ENCODE measurements at regions not wholly inside any gene's neighbourhood (a gene's known extent, or its start where the extent isn't known, plus 50 kb on each side); places are given as distances from the start of the nearest gene placed in this dataset.

GRCh38 chr5:92435781-92436180 is 1052.7 kb upstream of the ARRDC3 start:
- DNase-seq: no peak

GRCh38 chr5:92429646-92430045 is 1046.5 kb upstream of the ARRDC3 start:
- DNase-seq: no peak

GRCh38 chr5:92428415-92428814 is 1045.3 kb upstream of the ARRDC3 start:
- no peak for DNase-seq

GRCh38 chr5:92424785-92425426 is 1041.8 kb upstream of the ARRDC3 start:
- DNase-seq: no peak

GRCh38 chr5:92421942-92422341 is 1038.8 kb upstream of the ARRDC3 start:
- DNase-seq: no peak

- DNase-seq: no peak
These were observed 1038.1 kb upstream of the ARRDC3 start for GRCh38 chr5:92421196-92421595.

- no peak for DNase-seq
These were observed 1036.1 kb upstream of the ARRDC3 start for GRCh38 chr5:92419261-92419660.

GRCh38 chr5:92418341-92418740 is 1035.2 kb upstream of the ARRDC3 start:
- DNase-seq: no peak

GRCh38 chr5:92409134-92409533 is 1026.0 kb upstream of the ARRDC3 start:
- no peak for DNase-seq

GRCh38 chr5:92402956-92403702 is 1020.0 kb upstream of the ARRDC3 start:
- DNase-seq: no peak

GRCh38 chr5:92402045-92402444 is 1018.9 kb upstream of the ARRDC3 start:
- no peak for DNase-seq

- DNase-seq: no peak
These were observed 1018.4 kb upstream of the ARRDC3 start for GRCh38 chr5:92401492-92401891.

- no peak for DNase-seq
These were observed 1011.8 kb upstream of the ARRDC3 start for GRCh38 chr5:92394936-92395335.

GRCh38 chr5:92390657-92391056 is 1007.5 kb upstream of the ARRDC3 start:
- no peak for DNase-seq

- no peak for DNase-seq
These were observed 997.1 kb upstream of the ARRDC3 start for GRCh38 chr5:92380069-92380770.

GRCh38 chr5:92378966-92379611 is 996.0 kb upstream of the ARRDC3 start:
- no peak for DNase-seq

GRCh38 chr5:92374859-92375258 is 991.7 kb upstream of the ARRDC3 start:
- no peak for DNase-seq

- no peak for DNase-seq
These were observed 989.6 kb upstream of the ARRDC3 start for GRCh38 chr5:92372766-92373165.

GRCh38 chr5:92371889-92372235 is 988.7 kb upstream of the ARRDC3 start:
- DNase-seq: no peak

GRCh38 chr5:92371171-92371888 is 988.2 kb upstream of the ARRDC3 start:
- no peak for DNase-seq

- DNase-seq: no peak
These were observed 986.9 kb upstream of the ARRDC3 start for GRCh38 chr5:92370032-92370431.

- DNase-seq: no peak
These were observed 986.5 kb upstream of the ARRDC3 start for GRCh38 chr5:92369587-92369986.

Measured in amygdala (tissue), 56 donors.